ENCODE measurements at regions not wholly inside any gene's neighbourhood (a gene's known extent, or its start where the extent isn't known, plus 50 kb on each side); places are given as distances from the start of the nearest gene placed in this dataset.

DNA sequence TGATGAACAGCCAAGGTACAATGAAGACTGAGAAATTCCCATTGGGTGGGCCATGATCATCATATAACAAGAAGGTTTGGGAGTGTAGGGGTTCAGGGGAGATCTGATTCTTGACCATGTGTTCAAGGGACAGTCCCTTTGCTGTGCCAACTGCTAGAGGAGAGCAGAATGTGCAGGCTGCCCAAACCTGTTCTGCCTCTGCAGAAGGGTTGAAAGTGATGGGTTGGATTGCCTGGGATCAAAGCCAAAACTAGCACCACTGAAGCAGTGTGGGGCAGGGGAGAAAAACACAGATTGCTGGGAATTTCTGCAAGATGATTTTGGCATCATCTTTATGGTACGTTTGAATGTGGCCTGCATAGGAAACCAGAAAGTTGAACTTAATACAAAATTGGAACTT, 303.9 kb downstream of the OTUD1 start:
- TF ChIP-seq, protein P1, sequence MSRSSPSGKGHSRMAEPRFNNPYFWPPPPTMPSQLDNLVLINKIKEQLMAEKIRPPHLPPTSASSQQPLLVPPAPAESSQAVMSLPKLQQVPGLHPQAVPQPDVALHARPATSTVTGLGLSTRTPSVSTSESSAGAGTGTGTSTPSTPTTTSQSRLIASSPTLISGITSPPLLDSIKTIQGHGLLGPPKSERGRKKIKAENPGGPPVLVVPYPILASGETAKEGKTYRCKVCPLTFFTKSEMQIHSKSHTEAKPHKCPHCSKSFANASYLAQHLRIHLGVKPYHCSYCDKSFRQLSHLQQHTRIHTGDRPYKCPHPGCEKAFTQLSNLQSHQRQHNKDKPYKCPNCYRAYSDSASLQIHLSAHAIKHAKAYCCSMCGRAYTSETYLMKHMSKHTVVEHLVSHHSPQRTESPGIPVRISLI (tag by site-specific recombination; IDR thresholded peaks at IDR 0.05): no peak
- no peak for TF ChIP-seq CTCF (tag by site-specific recombination; IDR thresholded peaks at IDR 0.05)
- no peak for TF ChIP-seq ZNF629 (tag by site-specific recombination; IDR thresholded peaks at IDR 0.05)
- TF ChIP-seq, protein P2, sequence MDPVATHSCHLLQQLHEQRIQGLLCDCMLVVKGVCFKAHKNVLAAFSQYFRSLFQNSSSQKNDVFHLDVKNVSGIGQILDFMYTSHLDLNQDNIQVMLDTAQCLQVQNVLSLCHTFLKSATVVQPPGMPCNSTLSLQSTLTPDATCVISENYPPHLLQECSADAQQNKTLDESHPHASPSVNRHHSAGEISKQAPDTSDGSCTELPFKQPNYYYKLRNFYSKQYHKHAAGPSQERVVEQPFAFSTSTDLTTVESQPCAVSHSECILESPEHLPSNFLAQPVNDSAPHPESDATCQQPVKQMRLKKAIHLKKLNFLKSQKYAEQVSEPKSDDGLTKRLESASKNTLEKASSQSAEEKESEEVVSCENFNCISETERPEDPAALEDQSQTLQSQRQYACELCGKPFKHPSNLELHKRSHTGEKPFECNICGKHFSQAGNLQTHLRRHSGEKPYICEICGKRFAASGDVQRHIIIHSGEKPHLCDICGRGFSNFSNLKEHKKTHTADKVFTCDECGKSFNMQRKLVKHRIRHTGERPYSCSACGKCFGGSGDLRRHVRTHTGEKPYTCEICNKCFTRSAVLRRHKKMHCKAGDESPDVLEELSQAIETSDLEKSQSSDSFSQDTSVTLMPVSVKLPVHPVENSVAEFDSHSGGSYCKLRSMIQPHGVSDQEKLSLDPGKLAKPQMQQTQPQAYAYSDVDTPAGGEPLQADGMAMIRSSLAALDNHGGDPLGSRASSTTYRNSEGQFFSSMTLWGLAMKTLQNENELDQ (tag by site-specific recombination; IDR thresholded peaks at IDR 0.05; ENCODE audit: low read depth): no peak
- TF ChIP-seq ZFP3 (tag by site-specific recombination; IDR thresholded peaks at IDR 0.05; ENCODE audit: low read depth): no peak
- no peak for TF ChIP-seq ZNF610 (tag by site-specific recombination; IDR thresholded peaks at IDR 0.05; ENCODE audit: borderline replicate concordance)
- no peak for TF ChIP-seq ZNF174 (tag by site-specific recombination; IDR thresholded peaks at IDR 0.05)

Measured in HEK293 (cell line).